ENCODE measurements at regions not wholly inside any gene's neighbourhood (a gene's known extent, or its start where the extent isn't known, plus 50 kb on each side); places are given as distances from the start of the nearest gene placed in this dataset.
A peak's percentile ranks its signal among the peaks of the same experiment; 100 is the strongest.

DNA sequence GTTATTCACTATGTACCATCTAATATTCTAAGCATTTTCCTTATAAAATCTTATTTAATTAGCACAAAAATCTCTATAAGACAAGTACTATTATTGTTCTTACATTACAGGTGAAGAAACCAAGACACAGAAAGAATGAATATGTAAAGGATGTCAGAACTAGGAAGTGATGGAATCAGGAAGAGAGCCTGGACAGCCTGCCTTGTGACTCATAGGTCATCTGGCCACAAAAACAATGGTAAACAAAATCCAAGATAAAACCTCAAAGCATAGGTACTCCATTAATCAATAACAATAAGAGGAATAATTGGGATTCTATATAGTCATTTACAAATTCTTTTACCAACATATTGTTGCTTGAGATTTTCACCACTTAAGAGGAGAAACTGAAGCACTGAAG is 505.4 kb upstream of the PIK3C3 start:
- TF ChIP-seq, protein P1, sequence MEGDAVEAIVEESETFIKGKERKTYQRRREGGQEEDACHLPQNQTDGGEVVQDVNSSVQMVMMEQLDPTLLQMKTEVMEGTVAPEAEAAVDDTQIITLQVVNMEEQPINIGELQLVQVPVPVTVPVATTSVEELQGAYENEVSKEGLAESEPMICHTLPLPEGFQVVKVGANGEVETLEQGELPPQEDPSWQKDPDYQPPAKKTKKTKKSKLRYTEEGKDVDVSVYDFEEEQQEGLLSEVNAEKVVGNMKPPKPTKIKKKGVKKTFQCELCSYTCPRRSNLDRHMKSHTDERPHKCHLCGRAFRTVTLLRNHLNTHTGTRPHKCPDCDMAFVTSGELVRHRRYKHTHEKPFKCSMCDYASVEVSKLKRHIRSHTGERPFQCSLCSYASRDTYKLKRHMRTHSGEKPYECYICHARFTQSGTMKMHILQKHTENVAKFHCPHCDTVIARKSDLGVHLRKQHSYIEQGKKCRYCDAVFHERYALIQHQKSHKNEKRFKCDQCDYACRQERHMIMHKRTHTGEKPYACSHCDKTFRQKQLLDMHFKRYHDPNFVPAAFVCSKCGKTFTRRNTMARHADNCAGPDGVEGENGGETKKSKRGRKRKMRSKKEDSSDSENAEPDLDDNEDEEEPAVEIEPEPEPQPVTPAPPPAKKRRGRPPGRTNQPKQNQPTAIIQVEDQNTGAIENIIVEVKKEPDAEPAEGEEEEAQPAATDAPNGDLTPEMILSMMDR (conservative IDR thresholded peaks at IDR 0.05; ENCODE audit: low read depth, low read length), result no peak
- no peak for TF ChIP-seq EZH2 (IDR thresholded peaks at IDR 0.05; ENCODE audit: low read length, unreplicated experiment)
- TF ChIP-seq EZH2phosphoT487 (IDR thresholded peaks at IDR 0.05; ENCODE audit: borderline replicate concordance, low read length), result no peak
- Histone ChIP-seq H3K4me3 (ENCODE audit: low read length) (no peak overlapping the region), H3K9ac (ENCODE audit: low read length) (no peak overlapping the region), H3K79me2 (ENCODE audit: low read length) (no peaks in the 10 kb centered on the region), H2AFZ (ENCODE audit: low read length) (no peak overlapping the region), H3K9me2 (replicated peaks; ENCODE audit: low read length) (no peaks in the 10 kb centered on the region), H3K4me1 (ENCODE audit: insufficient read depth, low read length) (no peaks in the 10 kb centered on the region), H3K36me3 (ENCODE audit: low read depth, low read length) (no peaks in the 10 kb centered on the region), H3F3A (ENCODE audit: low read length, unreplicated experiment) (no peaks in the 10 kb centered on the region), H4K20me1 (ENCODE audit: low read length) (no peaks in the 10 kb centered on the region), H3K9me3 (ENCODE audit: low read length) (no peaks in the 10 kb centered on the region), H3K27me3 (ENCODE audit: low read length) (no peaks in the 10 kb centered on the region), H3K27ac (ENCODE audit: low read length) (no peak overlapping the region), H3K4me2 (ENCODE audit: low read length) (no peak overlapping the region)
- ChIA-PET POLR2A (ENCODE audit: unreplicated experiment) (no interaction called here), CTCF (no interaction called here)
- no TSS peak for BruUV-seq (replicated peaks)
- DNase-seq (no peak), ATAC-seq (0 out of 2 replicates have a peak, but pooled peaks have one; percentile 33)
- intact Hi-C loops (cut with micrococcal nuclease), result no loop called here

DNA sequence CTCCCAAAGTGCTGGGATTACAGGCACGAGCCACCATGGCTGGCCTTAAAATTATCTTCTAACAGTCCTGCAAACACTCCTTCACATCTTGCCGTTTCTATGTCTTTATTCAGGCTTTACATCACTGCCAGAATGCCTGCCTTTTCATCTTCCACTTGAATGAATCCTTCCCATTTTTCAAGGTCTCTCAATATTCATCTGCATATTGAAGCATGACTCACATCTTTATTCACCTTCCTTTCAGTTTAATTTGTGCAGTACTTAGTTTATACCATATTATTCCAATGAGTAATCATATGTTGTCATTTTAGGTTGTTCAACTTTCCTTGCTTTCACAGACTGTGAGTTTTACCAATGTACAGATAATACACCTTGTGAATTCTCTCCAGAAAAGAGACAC is 510.1 kb upstream of the PIK3C3 start:
- DNase-seq (no peak), ATAC-seq (peak; percentile 51)
- no peaks in the 10 kb centered on the region for H3K27me3 ChIP-seq (ENCODE audit: low read length)
- no peak for TF ChIP-seq EZH2phosphoT487 (IDR thresholded peaks at IDR 0.05; ENCODE audit: borderline replicate concordance, low read length)
- TF ChIP-seq, protein P1 (conservative IDR thresholded peaks at IDR 0.05; ENCODE audit: low read depth, low read length), result no peak
- TF ChIP-seq EZH2 (IDR thresholded peaks at IDR 0.05; ENCODE audit: low read length, unreplicated experiment), result no peak
- H2AFZ ChIP-seq (ENCODE audit: low read length), result no peak overlapping the region
- no peak overlapping the region for H3K4me3 ChIP-seq (ENCODE audit: low read length)
- H4K20me1 ChIP-seq (ENCODE audit: low read length), result no peaks in the 10 kb centered on the region
- no peaks in the 10 kb centered on the region for H3K9me2 ChIP-seq (replicated peaks; ENCODE audit: low read length)
- ChIA-PET CTCF (no interaction called here), POLR2A (ENCODE audit: unreplicated experiment) (no interaction called here)
- H3K4me1 ChIP-seq (ENCODE audit: insufficient read depth, low read length), result no peaks in the 10 kb centered on the region
- H3K9me3 ChIP-seq (ENCODE audit: low read length), result no peaks in the 10 kb centered on the region
- intact Hi-C loops (cut with micrococcal nuclease), result no loop called here
- H3F3A ChIP-seq (ENCODE audit: low read length, unreplicated experiment), result no peaks in the 10 kb centered on the region
- BruUV-seq (replicated peaks), result no TSS peak
- no peak overlapping the region for H3K4me2 ChIP-seq (ENCODE audit: low read length)
- no peaks in the 10 kb centered on the region for H3K79me2 ChIP-seq (ENCODE audit: low read length)
- no peaks in the 10 kb centered on the region for H3K36me3 ChIP-seq (ENCODE audit: low read depth, low read length)
- no peak overlapping the region for H3K9ac ChIP-seq (ENCODE audit: low read length)
- H3K27ac ChIP-seq (ENCODE audit: low read length), result no peak overlapping the region

- Histone ChIP-seq H3K9me2 (replicated peaks; ENCODE audit: low read length) (no peaks in the 10 kb centered on the region), H2AFZ (ENCODE audit: low read length) (no peak overlapping the region), H3K9me3 (ENCODE audit: low read length) (no peaks in the 10 kb centered on the region), H3K4me3 (ENCODE audit: low read length) (no peak overlapping the region), H3K4me1 (ENCODE audit: insufficient read depth, low read length) (no peaks in the 10 kb centered on the region), H3K27me3 (ENCODE audit: low read length) (no peaks in the 10 kb centered on the region), H3F3A (ENCODE audit: low read length, unreplicated experiment) (no peaks in the 10 kb centered on the region), H3K36me3 (ENCODE audit: low read depth, low read length) (no peaks in the 10 kb centered on the region), H3K79me2 (ENCODE audit: low read length) (no peaks in the 10 kb centered on the region), H3K9ac (ENCODE audit: low read length) (no peak overlapping the region), H3K4me2 (ENCODE audit: low read length) (no peak overlapping the region), H4K20me1 (ENCODE audit: low read length) (no peaks in the 10 kb centered on the region), H3K27ac (ENCODE audit: low read length) (no peak overlapping the region)
- ChIA-PET POLR2A (ENCODE audit: unreplicated experiment) (no interaction called here), CTCF (no interaction called here)
- ATAC-seq (peak; percentile 94), DNase-seq (peak; percentile 46)
- intact Hi-C loops (cut with micrococcal nuclease), result no loop called here
- TF ChIP-seq, protein P1 (conservative IDR thresholded peaks at IDR 0.05; ENCODE audit: low read depth, low read length), result no peak
- TF ChIP-seq EZH2 (IDR thresholded peaks at IDR 0.05; ENCODE audit: low read length, unreplicated experiment) (no peak), EZH2phosphoT487 (IDR thresholded peaks at IDR 0.05; ENCODE audit: borderline replicate concordance, low read length) (no peak)
- no TSS peak for BruUV-seq (replicated peaks)
Observed at GRCh38 chr18:41436772-41437171, 518.3 kb upstream of the PIK3C3 start.
